Lower lobe of right lung (tissue), 2 donors: ENCODE measurements at regions not wholly inside any gene's neighbourhood (a gene's known extent, or its start where the extent isn't known, plus 50 kb on each side); places are given as distances from the start of the nearest gene placed in this dataset.

Experiments used
- ATAC-seq, 2 donors: fragments of 200-7000 bp; cut with Tn5 transposase; one replicate each; pipeline ENCODE4 v1.9.1; 2020 to 2022; ENCODE audit warnings: mild to moderate bottlenecking in 2 of 2, moderate library complexity in 2 of 2
- DNase-seq: peaks from one replicate; pipeline ENCODE4 v3.0.0-alpha.2; 2020
- H3K27ac ChIP-seq: fragments of 200-600 bp; one replicate; pipeline ENCODE4 v1.8.0; 2022
- H3K27me3 ChIP-seq: fragments of 200-600 bp; one replicate; pipeline ENCODE4 v1.8.0; 2022; ENCODE audit warnings: low read depth
- H3K36me3 ChIP-seq: fragments of 200-600 bp; one replicate; pipeline ENCODE4 v1.8.0; 2022; ENCODE audit warnings: mild to moderate bottlenecking
- H3K4me1 ChIP-seq: fragments of 200-600 bp; one replicate; pipeline ENCODE4 v1.8.0; 2022
- H3K4me3 ChIP-seq: fragments of 200-600 bp; one replicate; pipeline ENCODE4 v1.8.0; 2022; ENCODE audit warnings: mild to moderate bottlenecking
- H3K9me3 ChIP-seq: fragments of 200-600 bp; one replicate; pipeline ENCODE4 v1.8.0; 2022
- intact Hi-C: fragments of 100-400 bp; cut with DNase I; formaldehyde crosslinking; loops from one replicate; pipeline ENCODE4 v1.11.0; 2022
- TF ChIP-seq, protein P1 (sequence below): fragments of 200-600 bp; IDR thresholded peaks from one replicate; pipeline ENCODE4 v1.8.0; 2022; ENCODE audit warnings: antibody characterized with exemption, mild to moderate bottlenecking
- donor health status: DM: no; HTN: yes; CAD: no; lungs with severe emphysema.

GRCh38 chr20:12786276-12786675, 222.5 kb upstream of the SPTLC3 start:
- intact Hi-C loops: no loop called here
- Histone ChIP-seq H3K4me3 (no peak overlapping the region), H3K9me3 (no peaks in the 10 kb centered on the region), H3K36me3 (no peaks in the 10 kb centered on the region), H3K4me1 (no peaks in the 10 kb centered on the region), H3K27ac (no peak overlapping the region), H3K27me3 (no peaks in the 10 kb centered on the region)
- ATAC-seq (no peak), DNase-seq (no peak)
- TF ChIP-seq, protein P1, sequence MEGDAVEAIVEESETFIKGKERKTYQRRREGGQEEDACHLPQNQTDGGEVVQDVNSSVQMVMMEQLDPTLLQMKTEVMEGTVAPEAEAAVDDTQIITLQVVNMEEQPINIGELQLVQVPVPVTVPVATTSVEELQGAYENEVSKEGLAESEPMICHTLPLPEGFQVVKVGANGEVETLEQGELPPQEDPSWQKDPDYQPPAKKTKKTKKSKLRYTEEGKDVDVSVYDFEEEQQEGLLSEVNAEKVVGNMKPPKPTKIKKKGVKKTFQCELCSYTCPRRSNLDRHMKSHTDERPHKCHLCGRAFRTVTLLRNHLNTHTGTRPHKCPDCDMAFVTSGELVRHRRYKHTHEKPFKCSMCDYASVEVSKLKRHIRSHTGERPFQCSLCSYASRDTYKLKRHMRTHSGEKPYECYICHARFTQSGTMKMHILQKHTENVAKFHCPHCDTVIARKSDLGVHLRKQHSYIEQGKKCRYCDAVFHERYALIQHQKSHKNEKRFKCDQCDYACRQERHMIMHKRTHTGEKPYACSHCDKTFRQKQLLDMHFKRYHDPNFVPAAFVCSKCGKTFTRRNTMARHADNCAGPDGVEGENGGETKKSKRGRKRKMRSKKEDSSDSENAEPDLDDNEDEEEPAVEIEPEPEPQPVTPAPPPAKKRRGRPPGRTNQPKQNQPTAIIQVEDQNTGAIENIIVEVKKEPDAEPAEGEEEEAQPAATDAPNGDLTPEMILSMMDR: no peak

DNA sequence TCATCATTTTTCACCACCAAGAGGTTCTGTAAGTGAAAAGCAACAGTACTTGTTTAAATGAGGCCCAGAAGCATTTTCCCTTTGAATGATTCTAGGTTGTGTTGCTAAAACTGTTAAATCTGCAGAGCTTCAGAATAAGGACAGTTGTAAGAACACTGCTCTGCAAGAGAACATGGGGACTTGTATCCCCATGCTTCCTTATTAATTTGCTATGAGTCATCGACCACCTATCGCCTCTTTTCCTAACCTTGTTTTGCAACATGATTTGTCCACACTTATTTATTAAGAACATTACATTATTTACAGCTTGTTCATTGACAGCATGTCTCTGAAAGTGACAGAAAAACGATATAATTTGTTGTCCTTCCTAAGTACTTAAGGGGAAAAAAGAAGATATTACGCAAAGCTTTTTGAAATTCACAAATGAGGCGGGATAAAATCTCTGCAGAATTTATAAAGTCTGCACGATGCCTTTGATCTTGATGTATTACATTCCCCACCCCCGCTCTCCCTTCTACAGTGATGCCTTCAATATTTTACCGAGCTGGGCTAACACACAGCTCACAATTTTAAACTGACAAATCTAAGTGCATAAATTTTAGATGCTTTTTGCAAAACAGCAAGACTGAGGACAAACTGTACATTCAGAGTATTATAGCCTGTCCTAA, 220.0 kb upstream of the SPTLC3 start:
- Histone ChIP-seq H3K9me3 (no peaks in the 10 kb centered on the region), H3K36me3 (no peaks in the 10 kb centered on the region), H3K27ac (no peak overlapping the region), H3K4me1 (no peaks in the 10 kb centered on the region), H3K27me3 (no peaks in the 10 kb centered on the region), H3K4me3 (no peak overlapping the region)
- TF ChIP-seq, protein P1: no peak
- DNase-seq (no peak), ATAC-seq (no peak)
- intact Hi-C loops: no loop called here

DNA sequence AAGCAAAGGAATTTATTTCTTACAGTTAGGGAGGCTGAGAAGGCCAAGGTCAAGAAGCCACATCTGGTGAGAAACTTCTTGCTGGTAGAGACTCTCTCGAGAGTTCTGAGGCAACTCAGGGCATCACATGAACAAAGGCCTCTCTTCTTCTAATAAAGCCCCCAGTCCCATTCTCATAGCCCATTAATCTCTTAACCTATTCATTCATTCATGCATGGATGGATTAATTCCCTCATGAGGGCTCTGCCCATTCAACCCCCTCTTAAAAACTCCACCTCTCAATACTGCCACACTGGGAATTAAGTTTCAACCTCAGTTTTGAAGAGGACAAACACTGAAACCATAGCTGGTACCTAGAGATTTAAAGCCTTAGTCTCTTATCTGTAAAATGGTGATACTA, 217.9 kb upstream of the SPTLC3 start:
- Histone ChIP-seq H3K36me3 (no peaks in the 10 kb centered on the region), H3K4me1 (no peaks in the 10 kb centered on the region), H3K4me3 (no peak overlapping the region), H3K27ac (no peak overlapping the region), H3K27me3 (no peaks in the 10 kb centered on the region), H3K9me3 (no peaks in the 10 kb centered on the region)
- ATAC-seq (no peak), DNase-seq (no peak)
- intact Hi-C loops: no loop called here
- TF ChIP-seq, protein P1: no peak

DNA sequence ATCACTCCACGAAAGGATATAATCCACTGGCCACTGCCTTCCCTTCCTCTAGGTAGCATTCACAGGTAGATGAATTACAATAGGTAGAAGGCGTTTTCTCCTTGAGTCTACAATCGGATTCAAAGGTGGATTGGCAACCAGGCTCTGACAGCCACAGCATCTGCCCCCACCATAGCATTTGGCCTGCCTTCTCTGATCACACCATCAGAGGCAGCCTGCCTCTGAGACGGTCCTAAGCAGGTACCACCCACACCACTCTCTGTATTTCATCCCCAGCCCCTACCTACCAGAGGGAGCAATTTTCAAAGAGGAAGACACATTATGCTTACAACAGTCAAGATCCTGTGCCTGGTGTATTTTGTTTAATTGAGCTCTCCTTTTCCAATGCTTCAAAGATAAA, 210.5 kb upstream of the SPTLC3 start:
- TF ChIP-seq, protein P1: no peak
- DNase-seq: no peak
- ATAC-seq: no peak
- H3K4me3 ChIP-seq: no peak overlapping the region
- H3K9me3 ChIP-seq: no peaks in the 10 kb centered on the region
- intact Hi-C loops: no loop called here
- H3K4me1 ChIP-seq: no peaks in the 10 kb centered on the region
- H3K27me3 ChIP-seq: no peaks in the 10 kb centered on the region
- no peak overlapping the region for H3K27ac ChIP-seq
- no peaks in the 10 kb centered on the region for H3K36me3 ChIP-seq

GRCh38 chr20:12808006-12808567, 200.7 kb upstream of the SPTLC3 start:
- Histone ChIP-seq H3K4me1 (no peaks in the 10 kb centered on the region), H3K27ac (no peak overlapping the region), H3K4me3 (no peak overlapping the region), H3K36me3 (no peaks in the 10 kb centered on the region), H3K9me3 (peaks cover 7% of the 10 kb centered on the region), H3K27me3 (no peaks in the 10 kb centered on the region)
- TF ChIP-seq, protein P1: no peak
- intact Hi-C loops: no loop called here
- ATAC-seq (no peak), DNase-seq (no peak)
